HEK293T (cell line): ENCODE measurements at regions not wholly inside any gene's neighbourhood (a gene's known extent, or its start where the extent isn't known, plus 50 kb on each side); places are given as distances from the start of the nearest gene placed in this dataset.

ENCODE experiments used
- CTCF ChIA-PET: fragments of 350-600 bp; formaldehyde crosslinking; extraction: SDS; loops from one replicate; lab custom pipeline; 2021; ENCODE audit warnings: antibody characterized with exemption, inconsistent platforms; lab: Yijun Ruan, JAX
- POLR2A ChIA-PET: fragments of 350-600 bp; formaldehyde crosslinking; extraction: SDS; loops from one replicate; lab custom pipeline; 2020; ENCODE audit warnings: antibody characterized with exemption, inconsistent platforms; lab: Yijun Ruan, JAX
- DNase-seq: peaks from one replicate; pipeline ENCODE4 v3.0.0; 2012; ENCODE audit warnings: mixed read lengths; ENCODE audit errors: extremely low spot score
- ARNT ChIP-seq: fragments of 450-650 bp; IDR thresholded peaks from 2 replicates; pipeline ENCODE4 v1.6.1; 2017; ENCODE audit warnings: mild to moderate bottlenecking
- BHLHE40 ChIP-seq: fragments of 450-650 bp; IDR thresholded peaks from 2 replicates; pipeline ENCODE4 v1.6.1; 2016; ENCODE audit warnings: mild to moderate bottlenecking, moderate library complexity, borderline replicate concordance
- CTBP1 ChIP-seq: fragments of 450-650 bp; IDR thresholded peaks from 2 replicates; pipeline ENCODE4 v1.6.1; 2016; ENCODE audit warnings: borderline replicate concordance
- ELF4 ChIP-seq: fragments of 450-650 bp; IDR thresholded peaks from 2 replicates; pipeline ENCODE4 v1.6.1; 2017; ENCODE audit warnings: antibody characterized with exemption
- FOXA1 ChIP-seq: fragments of 450-650 bp; IDR thresholded peaks from 2 replicates; pipeline ENCODE4 v1.6.1; 2016; ENCODE audit warnings: mild to moderate bottlenecking
- FOXK2 ChIP-seq: fragments of 450-650 bp; IDR thresholded peaks from 2 replicates; pipeline ENCODE4 v1.6.1; 2016; ENCODE audit warnings: mild to moderate bottlenecking
- FOXM1 ChIP-seq: fragments of 450-650 bp; IDR thresholded peaks from 2 replicates; pipeline ENCODE4 v1.6.1; 2017; ENCODE audit warnings: mild to moderate bottlenecking, borderline replicate concordance
- HDGF ChIP-seq: fragments of 450-650 bp; IDR thresholded peaks from 2 replicates; pipeline ENCODE4 v1.6.1; 2017; ENCODE audit warnings: antibody characterized with exemption, borderline replicate concordance
- L3MBTL2 ChIP-seq: fragments of 450-650 bp; conservative IDR thresholded peaks from 2 replicates; pipeline ENCODE4 v1.6.1; 2016; ENCODE audit warnings: mild to moderate bottlenecking
- LEF1 ChIP-seq: fragments of 450-650 bp; IDR thresholded peaks from 2 replicates; pipeline ENCODE4 v1.6.1; 2017; ENCODE audit warnings: mild to moderate bottlenecking, borderline replicate concordance
- NFRKB ChIP-seq: fragments of 450-650 bp; IDR thresholded peaks from 2 replicates; pipeline ENCODE4 v1.6.1; 2016; ENCODE audit warnings: mild to moderate bottlenecking, moderate library complexity
- PKNOX1 ChIP-seq: fragments of 450-650 bp; IDR thresholded peaks from 2 replicates; pipeline ENCODE4 v1.6.1; 2016
- SP1 ChIP-seq: fragments of 450-650 bp; IDR thresholded peaks from 2 replicates; pipeline ENCODE4 v1.6.1; 2017
- SUZ12 ChIP-seq: fragments of 450-650 bp; IDR thresholded peaks from 2 replicates; pipeline ENCODE4 v1.6.1; 2016; ENCODE audit warnings: mild to moderate bottlenecking
- TARDBP ChIP-seq: fragments of 450-650 bp; IDR thresholded peaks from 2 replicates; pipeline ENCODE4 v1.6.1; 2016
- ZNF384 ChIP-seq: fragments of 450-650 bp; IDR thresholded peaks from 2 replicates; pipeline ENCODE4 v1.6.1; 2016

DNA sequence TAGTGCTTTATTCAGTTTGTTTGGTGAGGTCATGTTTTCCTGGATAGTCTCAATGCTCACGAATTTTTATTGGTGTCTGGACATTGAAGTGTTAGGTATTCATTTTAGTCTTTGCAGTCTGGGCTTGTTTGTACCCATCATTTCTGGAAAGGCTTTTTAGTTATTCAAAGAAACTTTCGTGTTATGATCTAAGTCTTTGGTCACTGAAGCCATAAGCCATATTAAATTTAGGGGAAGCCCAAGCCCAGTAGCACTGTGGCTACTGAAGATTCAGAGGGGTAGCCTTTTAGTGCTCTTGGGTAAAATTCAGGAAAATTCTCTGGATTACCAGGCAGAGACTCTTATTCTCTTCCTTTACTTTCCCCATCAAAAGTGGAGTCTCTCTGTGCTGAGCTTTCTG lies 56.2 kb upstream of the PEX5L start:
- ChIA-PET CTCF (no interaction called here), POLR2A (no interaction called here)
- TF ChIP-seq FOXK2 (no peak), CTBP1 (no peak), NFRKB (no peak)
- DNase-seq, result no peak

DNA sequence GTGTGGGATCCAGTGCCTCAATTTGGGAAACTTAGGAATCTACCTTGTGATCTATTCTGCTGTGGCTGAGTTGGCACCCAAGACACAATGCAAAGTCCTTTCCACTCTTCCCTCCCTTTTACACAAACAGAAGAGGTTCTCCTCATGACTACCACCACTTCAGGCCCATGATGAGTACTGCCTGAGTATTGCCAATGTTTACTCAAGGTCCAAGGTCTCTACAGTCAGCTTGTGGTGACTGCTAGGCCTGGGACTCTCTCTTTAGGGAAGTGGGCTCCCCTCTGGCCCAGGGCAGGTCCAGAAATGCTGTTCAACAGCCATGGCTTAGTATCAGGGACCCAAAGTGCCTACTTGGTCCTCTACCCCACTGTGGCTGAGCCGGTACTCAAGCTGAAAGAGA lies 56.8 kb upstream of the PEX5L start:
- TF ChIP-seq TARDBP, result no peak
- no peak for TF ChIP-seq SP1
- no peak for TF ChIP-seq BHLHE40
- no peak for TF ChIP-seq ARNT
- TF ChIP-seq NFRKB, result no peak
- TF ChIP-seq LEF1, result no peak
- no peak for TF ChIP-seq CTBP1
- TF ChIP-seq ZNF384, result no peak
- no peak for TF ChIP-seq PKNOX1
- TF ChIP-seq FOXK2, result no peak
- no peak for TF ChIP-seq FOXA1
- TF ChIP-seq ELF4, result no peak
- no peak for TF ChIP-seq L3MBTL2
- TF ChIP-seq FOXM1, result no peak
- no peak for TF ChIP-seq SUZ12
- ChIA-PET POLR2A (no interaction called here), CTCF (no interaction called here)
- no peak for DNase-seq

DNA sequence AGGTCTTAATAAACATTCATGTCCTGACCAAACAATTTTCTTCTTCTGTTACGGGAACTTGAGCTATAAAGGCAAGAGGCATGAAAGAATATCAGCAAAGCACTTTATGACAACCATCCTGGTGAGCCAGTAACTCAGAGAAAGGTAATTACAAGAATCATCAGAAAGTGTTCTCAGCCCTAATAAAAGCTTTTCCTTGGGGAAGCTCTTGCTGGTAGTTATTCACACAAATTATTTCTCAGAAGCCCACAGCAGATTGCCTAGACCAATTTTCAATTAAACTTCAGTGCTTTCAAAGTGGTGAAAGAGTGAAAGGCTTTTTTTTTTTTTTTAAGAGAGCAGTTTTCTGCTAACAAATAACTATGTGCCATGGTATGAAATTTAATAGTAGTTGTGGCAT lies 60.9 kb upstream of the PEX5L start:
- CTCF ChIA-PET, result no interaction called here
- TF ChIP-seq NFRKB (no peak), ARNT (no peak), SP1 (no peak), FOXK2 (no peak), LEF1 (no peak), TARDBP (no peak)
- POLR2A ChIA-PET, result no interaction called here
- no peak for DNase-seq

GRCh38 chr3:180102134-180102533 lies 65.4 kb upstream of the PEX5L start:
- ChIA-PET POLR2A (no interaction called here), CTCF (no interaction called here)
- DNase-seq, result no peak
- TF ChIP-seq TARDBP, result no peak
- TF ChIP-seq PKNOX1, result no peak
- TF ChIP-seq ARNT, result no peak
- no peak for TF ChIP-seq BHLHE40
- no peak for TF ChIP-seq HDGF
- TF ChIP-seq NFRKB, result no peak
- no peak for TF ChIP-seq FOXM1
- TF ChIP-seq ZNF384, result no peak
- TF ChIP-seq L3MBTL2, result no peak
- no peak for TF ChIP-seq SP1
- no peak for TF ChIP-seq FOXA1

DNA sequence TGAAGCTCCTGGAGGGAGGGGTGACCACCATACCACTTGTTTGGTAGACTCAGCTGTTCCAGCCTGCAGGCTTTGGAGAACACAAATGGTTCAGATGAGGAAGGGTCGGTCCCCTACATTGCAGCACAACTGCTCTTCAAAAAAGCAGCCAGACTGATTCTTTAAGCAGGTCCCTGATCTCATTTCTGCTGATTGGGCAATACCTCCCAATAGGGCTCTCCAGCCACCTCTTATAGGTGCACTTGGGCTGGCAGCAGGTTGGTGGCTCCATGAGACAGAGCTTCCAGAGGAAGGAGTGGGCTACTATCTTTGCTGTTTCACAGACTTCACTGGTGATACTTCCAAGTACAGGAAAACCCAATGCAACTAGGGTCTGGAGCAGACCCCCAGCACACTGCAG lies 65.9 kb upstream of the PEX5L start:
- POLR2A ChIA-PET, result no interaction called here
- no peak for DNase-seq
- TF ChIP-seq HDGF (no peak), SUZ12 (no peak), FOXM1 (no peak), FOXK2 (no peak), FOXA1 (no peak), BHLHE40 (no peak), SP1 (no peak), PKNOX1 (no peak), L3MBTL2 (no peak), ARNT (no peak), CTBP1 (no peak), ZNF384 (no peak), NFRKB (no peak), TARDBP (no peak), ELF4 (no peak), LEF1 (no peak)
- CTCF ChIA-PET, result no interaction called here

DNA sequence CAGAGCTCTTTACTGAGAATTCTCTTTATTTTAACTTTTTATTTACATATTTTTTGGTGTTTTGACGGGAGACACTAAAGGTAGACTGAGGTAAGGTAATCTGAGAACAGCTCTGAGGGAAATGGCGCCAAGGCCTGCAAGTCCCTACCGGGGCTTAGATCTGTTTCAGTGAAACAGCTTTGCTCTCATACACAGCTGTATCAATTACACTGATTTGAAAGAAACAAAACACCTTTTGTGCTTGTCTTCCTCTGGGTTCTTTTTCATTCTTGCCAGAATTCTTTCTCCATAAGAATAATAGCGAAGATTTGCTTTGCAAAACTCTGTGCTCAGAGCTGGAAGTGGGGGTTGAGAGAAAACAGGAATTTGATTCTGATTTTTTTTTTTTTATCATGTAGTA lies 79.5 kb upstream of the PEX5L start:
- POLR2A ChIA-PET, result no interaction called here
- DNase-seq, result no peak
- TF ChIP-seq CTBP1, result no peak
- no peak for TF ChIP-seq ARNT
- TF ChIP-seq ELF4, result no peak
- no peak for TF ChIP-seq L3MBTL2
- no peak for TF ChIP-seq FOXA1
- no peak for TF ChIP-seq FOXK2
- no peak for TF ChIP-seq FOXM1
- CTCF ChIA-PET, result no interaction called here

DNA sequence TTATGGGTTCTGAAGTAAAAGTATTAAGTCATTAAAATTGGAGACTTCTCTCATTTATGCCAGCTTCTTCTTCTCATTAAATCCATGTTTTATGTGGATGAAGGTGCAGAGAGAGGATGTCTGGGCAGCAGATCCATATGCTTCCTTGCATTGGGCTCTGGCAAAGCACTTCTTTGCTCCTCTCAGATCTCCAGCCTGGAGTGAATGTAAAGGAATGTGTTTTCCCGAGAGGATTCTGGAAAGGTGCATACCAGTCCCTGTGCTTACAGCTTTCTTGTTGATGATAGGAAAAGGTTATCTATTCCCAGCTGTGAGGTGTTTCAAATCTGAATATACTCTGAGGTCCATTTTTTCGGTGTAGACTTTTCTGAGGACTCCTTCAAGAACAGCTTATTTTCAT lies 79.9 kb upstream of the PEX5L start:
- DNase-seq, result no peak
- ChIA-PET CTCF (no interaction called here), POLR2A (no interaction called here)
- no peak for TF ChIP-seq FOXK2
